HEK293 (cell line): ENCODE measurements at regions not wholly inside any gene's neighbourhood (a gene's known extent, or its start where the extent isn't known, plus 50 kb on each side); places are given as distances from the start of the nearest gene placed in this dataset.

Experiments
- CTCF ChIA-PET: fragments of 350-600 bp; formaldehyde crosslinking; extraction: SDS; loops from one replicate; lab custom pipeline; 2021; ENCODE audit warnings: antibody characterized with exemption; lab: Yijun Ruan, JAX
- POLR2A ChIA-PET: fragments of 300-600 bp; formaldehyde crosslinking; extraction: SDS; loops from one replicate; lab custom pipeline; 2020; ENCODE audit warnings: antibody characterized with exemption, inconsistent platforms; lab: Yijun Ruan, JAX
- H3K27ac ChIP-seq: fragments of 200-500 bp; sonication (Bioruptor generic); 2 replicates; pipeline ENCODE4 v1.5.1; 2014; ENCODE audit warnings: low read depth, low read length, control low read depth, inconsistent platforms; ENCODE audit errors: extremely low read depth
- H3K36me3 ChIP-seq, 2 experiments: fragments of 200-500 bp in 1 of 2; sonication (Bioruptor generic) in 1 of 2; 1 replicate in 1 of 2; 2 replicates in 1 of 2; pipeline ENCODE4 v1.5.1; 2014 to 2017; ENCODE audit warnings: inconsistent platforms in 2 of 2, low read length in 2 of 2; ENCODE audit not compliant: control insufficient read depth in 2 of 2, insufficient read depth in 1 of 2
- H3K4me1 ChIP-seq: fragments of 200-500 bp; sonication (Bioruptor generic); 2 replicates; pipeline ENCODE4 v1.5.1; 2014; ENCODE audit warnings: mild to moderate bottlenecking, low read length, inconsistent platforms; ENCODE audit not compliant: control insufficient read depth, insufficient read depth
- H3K4me3 ChIP-seq: 2 replicates; pipeline ENCODE4 v1.5.1; 2011; ENCODE audit warnings: low read depth, mild to moderate bottlenecking, control low read depth, low read length, moderate library complexity
- H3K9me3 ChIP-seq: fragments of 200-500 bp; sonication (Bioruptor generic); 2 replicates; pipeline ENCODE4 v1.5.1; 2014; ENCODE audit warnings: low read depth, low read length, inconsistent platforms; ENCODE audit not compliant: control insufficient read depth, insufficient read depth
- BCL11A ChIP-seq: fragments of 450-650 bp; formaldehyde crosslinking; IDR thresholded peaks from 2 replicates; pipeline ENCODE4 v1.5.1; 2016; ENCODE audit warnings: low read depth, missing biosample characterization, missing genetic modification characterization
- CTCF ChIP-seq: fragments of 450-650 bp; formaldehyde crosslinking; IDR thresholded peaks from 2 replicates; pipeline ENCODE4 v1.5.1; 2016; ENCODE audit warnings: missing biosample characterization, missing genetic modification characterization
- EGR2 ChIP-seq: fragments of 450-650 bp; formaldehyde crosslinking; IDR thresholded peaks from 2 replicates; pipeline ENCODE4 v1.5.1; 2016; ENCODE audit warnings: low read depth, missing biosample characterization, missing genetic modification characterization
- GLIS2 ChIP-seq: fragments of 450-650 bp; formaldehyde crosslinking; IDR thresholded peaks from 2 replicates; pipeline ENCODE4 v1.5.1; 2016; ENCODE audit warnings: missing biosample characterization, missing genetic modification characterization
- REPIN1 ChIP-seq: fragments of 450-650 bp; formaldehyde crosslinking; IDR thresholded peaks from 2 replicates; pipeline ENCODE4 v1.5.1; 2017; ENCODE audit warnings: missing biosample characterization, missing genetic modification characterization, low read depth
- SCRT2 ChIP-seq: fragments of 450-650 bp; formaldehyde crosslinking; IDR thresholded peaks from 2 replicates; pipeline ENCODE4 v1.5.1; 2016; ENCODE audit warnings: missing biosample characterization, missing genetic modification characterization
- SP7 ChIP-seq: fragments of 450-650 bp; formaldehyde crosslinking; IDR thresholded peaks from 2 replicates; pipeline ENCODE4 v1.5.1; 2016; ENCODE audit warnings: missing biosample characterization, missing genetic modification characterization
- ZNF112 ChIP-seq: fragments of 450-650 bp; formaldehyde crosslinking; IDR thresholded peaks from 2 replicates; pipeline ENCODE4 v1.5.0; 2017; ENCODE audit warnings: missing biosample characterization, missing genetic modification characterization
- ZNF121 ChIP-seq: fragments of 450-650 bp; formaldehyde crosslinking; IDR thresholded peaks from 2 replicates; pipeline ENCODE4 v1.5.1; 2016; ENCODE audit warnings: missing biosample characterization, missing genetic modification characterization
- ZNF132 ChIP-seq: fragments of 450-650 bp; formaldehyde crosslinking; IDR thresholded peaks from 2 replicates; pipeline ENCODE4 v1.5.1; 2017; ENCODE audit warnings: missing biosample characterization, missing genetic modification characterization, borderline replicate concordance
- ZNF184 ChIP-seq: fragments of 450-650 bp; IDR thresholded peaks from 2 replicates; pipeline ENCODE4 v1.5.1; 2018; ENCODE audit warnings: missing biosample characterization, mild to moderate bottlenecking, missing genetic modification characterization
- ZNF280D ChIP-seq: fragments of 450-650 bp; formaldehyde crosslinking; IDR thresholded peaks from 2 replicates; pipeline ENCODE4 v1.5.1; 2016; ENCODE audit warnings: missing biosample characterization, missing genetic modification characterization
- ZNF792 ChIP-seq: fragments of 450-650 bp; formaldehyde crosslinking; IDR thresholded peaks from 2 replicates; pipeline ENCODE4 v1.5.1; 2016; ENCODE audit warnings: missing biosample characterization, missing genetic modification characterization
- ZSCAN16 ChIP-seq: fragments of 450-650 bp; formaldehyde crosslinking; IDR thresholded peaks from 2 replicates; pipeline ENCODE4 v1.5.1; 2016; ENCODE audit warnings: missing biosample characterization, missing genetic modification characterization
- TF ChIP-seq, protein P1 (sequence below): fragments of 450-650 bp; formaldehyde crosslinking; conservative IDR thresholded peaks from 2 replicates; pipeline ENCODE4 v1.5.1; 2016; ENCODE audit warnings: low read depth, missing biosample characterization, missing genetic modification characterization
- TF ChIP-seq, protein P2 (sequence below): fragments of 450-650 bp; formaldehyde crosslinking; IDR thresholded peaks from 2 replicates; pipeline ENCODE4 v1.5.1; 2016; ENCODE audit warnings: missing biosample characterization, missing genetic modification characterization

- no peak overlapping the region for H3K4me3 ChIP-seq
- TF ChIP-seq, protein P1, sequence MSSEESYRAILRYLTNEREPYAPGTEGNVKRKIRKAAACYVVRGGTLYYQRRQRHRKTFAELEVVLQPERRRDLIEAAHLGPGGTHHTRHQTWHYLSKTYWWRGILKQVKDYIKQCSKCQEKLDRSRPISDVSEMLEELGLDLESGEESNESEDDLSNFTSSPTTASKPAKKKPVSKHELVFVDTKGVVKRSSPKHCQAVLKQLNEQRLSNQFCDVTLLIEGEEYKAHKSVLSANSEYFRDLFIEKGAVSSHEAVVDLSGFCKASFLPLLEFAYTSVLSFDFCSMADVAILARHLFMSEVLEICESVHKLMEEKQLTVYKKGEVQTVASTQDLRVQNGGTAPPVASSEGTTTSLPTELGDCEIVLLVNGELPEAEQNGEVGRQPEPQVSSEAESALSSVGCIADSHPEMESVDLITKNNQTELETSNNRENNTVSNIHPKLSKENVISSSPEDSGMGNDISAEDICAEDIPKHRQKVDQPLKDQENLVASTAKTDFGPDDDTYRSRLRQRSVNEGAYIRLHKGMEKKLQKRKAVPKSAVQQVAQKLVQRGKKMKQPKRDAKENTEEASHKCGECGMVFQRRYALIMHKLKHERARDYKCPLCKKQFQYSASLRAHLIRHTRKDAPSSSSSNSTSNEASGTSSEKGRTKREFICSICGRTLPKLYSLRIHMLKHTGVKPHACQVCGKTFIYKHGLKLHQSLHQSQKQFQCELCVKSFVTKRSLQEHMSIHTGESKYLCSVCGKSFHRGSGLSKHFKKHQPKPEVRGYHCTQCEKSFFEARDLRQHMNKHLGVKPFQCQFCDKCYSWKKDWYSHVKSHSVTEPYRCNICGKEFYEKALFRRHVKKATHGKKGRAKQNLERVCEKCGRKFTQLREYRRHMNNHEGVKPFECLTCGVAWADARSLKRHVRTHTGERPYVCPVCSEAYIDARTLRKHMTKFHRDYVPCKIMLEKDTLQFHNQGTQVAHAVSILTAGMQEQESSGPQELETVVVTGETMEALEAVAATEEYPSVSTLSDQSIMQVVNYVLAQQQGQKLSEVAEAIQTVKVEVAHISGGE (tag by site-specific recombination): no peak
- TF ChIP-seq EGR2 (tag by site-specific recombination) (no peak), BCL11A (tag by site-specific recombination) (no peak), ZNF184 (tag by site-specific recombination) (no peak), REPIN1 (tag by site-specific recombination) (no peak), ZNF280D (tag by site-specific recombination) (no peak), SP7 (tag by site-specific recombination) (no peak), ZNF792 (no peak), GLIS2 (no peak), ZSCAN16 (tag by site-specific recombination) (no peak), ZNF112 (tag by site-specific recombination) (no peak), ZNF121 (tag by site-specific recombination) (no peak), CTCF (tag by site-specific recombination) (no peak), ZNF132 (tag by site-specific recombination) (no peak), SCRT2 (tag by site-specific recombination) (no peak)
- TF ChIP-seq, protein P2, sequence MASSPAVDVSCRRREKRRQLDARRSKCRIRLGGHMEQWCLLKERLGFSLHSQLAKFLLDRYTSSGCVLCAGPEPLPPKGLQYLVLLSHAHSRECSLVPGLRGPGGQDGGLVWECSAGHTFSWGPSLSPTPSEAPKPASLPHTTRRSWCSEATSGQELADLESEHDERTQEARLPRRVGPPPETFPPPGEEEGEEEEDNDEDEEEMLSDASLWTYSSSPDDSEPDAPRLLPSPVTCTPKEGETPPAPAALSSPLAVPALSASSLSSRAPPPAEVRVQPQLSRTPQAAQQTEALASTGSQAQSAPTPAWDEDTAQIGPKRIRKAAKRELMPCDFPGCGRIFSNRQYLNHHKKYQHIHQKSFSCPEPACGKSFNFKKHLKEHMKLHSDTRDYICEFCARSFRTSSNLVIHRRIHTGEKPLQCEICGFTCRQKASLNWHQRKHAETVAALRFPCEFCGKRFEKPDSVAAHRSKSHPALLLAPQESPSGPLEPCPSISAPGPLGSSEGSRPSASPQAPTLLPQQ (tag by site-specific recombination): no peak
- TF ChIP-seq, all 188 proteins: peak for 0
- POLR2A ChIA-PET: no interaction called here
- H3K36me3 ChIP-seq: no peaks in the 10 kb centered on the region
- H3K27ac ChIP-seq: no peak overlapping the region
- CTCF ChIA-PET: interaction anchor here (1.0 kb wide), 1 partner anchor 128 kb away, joined by 3 read pairs; no protein-coding TSS in a partner anchor
- no peaks in the 10 kb centered on the region for H3K4me1 ChIP-seq
- no peaks in the 10 kb centered on the region for H3K9me3 ChIP-seq
Observed at GRCh38 chr3:135915206-135915605, 50.3 kb upstream of the PPP2R3A start.
